KMS-11 (cell line): ENCODE measurements at regions not wholly inside any gene's neighbourhood (a gene's known extent, or its start where the extent isn't known, plus 50 kb on each side); places are given as distances from the start of the nearest gene placed in this dataset.

Source experiments
- H2AFZ ChIP-seq: fragments of 200-600 bp; sonication (generic); 2 replicates; pipeline ENCODE4 v1.6.1; 2016; ENCODE audit warnings: antibody characterized with exemption, mixed run types, low read depth
- H3K27ac ChIP-seq: fragments of 200-600 bp; sonication (generic); 2 replicates; pipeline ENCODE4 v1.6.1; 2016; ENCODE audit warnings: mild to moderate bottlenecking, mixed run types
- H3K27me3 ChIP-seq: fragments of 200-600 bp; sonication (generic); 2 replicates; pipeline ENCODE4 v1.6.1; 2017; ENCODE audit warnings: mild to moderate bottlenecking, low read depth, mixed run types, moderate library complexity; ENCODE audit not compliant: insufficient read depth
- H3K36me3 ChIP-seq: fragments of 200-600 bp; sonication (generic); 2 replicates; pipeline ENCODE4 v1.6.1; 2017; ENCODE audit warnings: mild to moderate bottlenecking, mixed run types; ENCODE audit not compliant: insufficient read depth
- H3K4me1 ChIP-seq: fragments of 200-600 bp; sonication (generic); 2 replicates; pipeline ENCODE4 v1.6.1; 2016; ENCODE audit warnings: mild to moderate bottlenecking, low read depth, mixed run types; ENCODE audit not compliant: poor library complexity, severe bottlenecking
- H3K4me2 ChIP-seq: fragments of 200-600 bp; sonication (generic); 2 replicates; pipeline ENCODE4 v1.7.0; 2016; ENCODE audit warnings: mild to moderate bottlenecking, mixed run types
- H3K4me3 ChIP-seq: fragments of 200-600 bp; sonication (generic); IDR thresholded peaks from 2 replicates; pipeline ENCODE4 v1.6.1; 2017; ENCODE audit warnings: low read depth, low read length, mixed read lengths; ENCODE audit not compliant: insufficient read depth
- H3K79me2 ChIP-seq: fragments of 200-600 bp; sonication (generic); 2 replicates; pipeline ENCODE4 v1.6.1; 2016; ENCODE audit warnings: low read depth, mixed run types; ENCODE audit not compliant: insufficient read depth
- H3K9ac ChIP-seq: fragments of 200-600 bp; sonication (generic); 2 replicates; pipeline ENCODE4 v1.6.1; 2016; ENCODE audit warnings: mild to moderate bottlenecking, mixed run types
- H4K20me1 ChIP-seq: fragments of 200-600 bp; sonication (generic); 2 replicates; pipeline ENCODE4 v1.6.1; 2016; ENCODE audit warnings: mild to moderate bottlenecking, mixed run types; ENCODE audit not compliant: insufficient read depth
- TF ChIP-seq, protein P1 (sequence below): fragments of 200-600 bp; sonication (generic); conservative IDR thresholded peaks from 2 replicates; pipeline ENCODE4 v1.6.1; 2017; ENCODE audit warnings: low read depth, mild to moderate bottlenecking, antibody characterized with exemption, low read length, moderate library complexity, mixed read lengths

DNA sequence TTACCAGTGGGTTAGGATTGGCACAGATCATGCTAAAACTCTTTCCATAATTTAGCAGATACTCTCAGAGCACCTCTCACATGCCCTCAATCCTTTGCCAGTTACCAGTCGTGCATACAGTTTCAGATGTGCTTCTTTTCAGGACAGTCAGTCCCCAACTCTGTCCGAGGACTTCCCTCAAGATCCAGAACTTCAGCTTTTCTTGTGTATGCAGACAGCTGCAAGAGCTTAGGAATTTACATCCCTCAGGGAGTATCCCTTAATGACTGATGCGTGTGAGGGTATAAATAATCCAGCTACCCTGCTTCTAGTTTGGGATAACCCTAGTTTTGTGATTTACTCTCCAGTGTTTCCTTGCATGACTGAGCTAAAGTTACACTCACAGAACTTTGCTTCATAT, 393.0 kb upstream of the PLXNA2 start:
- Histone ChIP-seq H3K4me2 (no peak overlapping the region), H3K4me3 (no peak overlapping the region), H3K9ac (no peak overlapping the region), H3K4me1 (peaks cover 16% of the 10 kb centered on the region), H3K79me2 (no peaks in the 10 kb centered on the region), H3K36me3 (no peaks in the 10 kb centered on the region), H2AFZ (no peak overlapping the region), H3K27ac (no peak overlapping the region), H4K20me1 (no peaks in the 10 kb centered on the region), H3K27me3 (no peaks in the 10 kb centered on the region)
- TF ChIP-seq, protein P1, sequence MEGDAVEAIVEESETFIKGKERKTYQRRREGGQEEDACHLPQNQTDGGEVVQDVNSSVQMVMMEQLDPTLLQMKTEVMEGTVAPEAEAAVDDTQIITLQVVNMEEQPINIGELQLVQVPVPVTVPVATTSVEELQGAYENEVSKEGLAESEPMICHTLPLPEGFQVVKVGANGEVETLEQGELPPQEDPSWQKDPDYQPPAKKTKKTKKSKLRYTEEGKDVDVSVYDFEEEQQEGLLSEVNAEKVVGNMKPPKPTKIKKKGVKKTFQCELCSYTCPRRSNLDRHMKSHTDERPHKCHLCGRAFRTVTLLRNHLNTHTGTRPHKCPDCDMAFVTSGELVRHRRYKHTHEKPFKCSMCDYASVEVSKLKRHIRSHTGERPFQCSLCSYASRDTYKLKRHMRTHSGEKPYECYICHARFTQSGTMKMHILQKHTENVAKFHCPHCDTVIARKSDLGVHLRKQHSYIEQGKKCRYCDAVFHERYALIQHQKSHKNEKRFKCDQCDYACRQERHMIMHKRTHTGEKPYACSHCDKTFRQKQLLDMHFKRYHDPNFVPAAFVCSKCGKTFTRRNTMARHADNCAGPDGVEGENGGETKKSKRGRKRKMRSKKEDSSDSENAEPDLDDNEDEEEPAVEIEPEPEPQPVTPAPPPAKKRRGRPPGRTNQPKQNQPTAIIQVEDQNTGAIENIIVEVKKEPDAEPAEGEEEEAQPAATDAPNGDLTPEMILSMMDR = no peak

DNA sequence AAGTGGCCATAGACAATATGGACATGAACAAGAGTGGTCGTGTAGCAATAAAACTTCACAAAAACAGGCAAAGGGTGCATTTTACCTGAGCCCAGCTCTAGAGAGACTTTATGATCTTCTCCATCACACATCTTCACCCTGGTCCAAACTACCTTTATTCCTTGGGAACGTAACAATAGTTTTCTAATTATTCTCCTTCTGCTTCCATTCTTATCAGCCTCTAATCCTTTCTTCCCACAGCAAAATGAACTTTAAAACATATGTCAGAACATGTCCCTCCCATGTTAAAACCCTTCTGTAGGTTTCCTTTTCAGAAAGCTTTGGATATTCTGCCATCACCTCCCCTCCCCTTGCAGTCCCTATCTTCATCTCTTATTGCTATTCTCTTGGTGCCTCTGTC, 395.2 kb upstream of the PLXNA2 start:
- TF ChIP-seq, protein P1 = no peak
- no peak overlapping the region for H3K27ac ChIP-seq
- no peaks in the 10 kb centered on the region for H4K20me1 ChIP-seq

DNA sequence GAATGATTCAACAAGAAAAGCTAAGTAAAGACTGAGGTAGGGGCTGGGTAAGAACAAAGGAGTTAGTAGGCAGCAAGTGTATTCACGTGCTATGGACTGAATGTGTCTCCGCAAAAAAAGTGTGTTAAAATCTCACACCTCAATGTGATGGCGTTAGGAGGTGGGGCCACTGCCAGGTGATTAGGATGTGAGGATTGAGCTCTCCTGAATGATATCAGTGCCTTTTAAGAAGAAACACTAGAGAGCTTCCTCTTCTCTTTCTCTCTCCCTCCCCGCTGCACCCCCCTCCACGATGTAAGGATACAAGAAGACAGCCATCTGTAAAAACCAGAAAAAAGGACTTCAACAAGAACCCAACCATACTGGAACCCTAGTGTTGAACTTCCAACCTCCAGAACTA, 396.1 kb upstream of the PLXNA2 start:
- TF ChIP-seq, protein P1 = no peak
- no peaks in the 10 kb centered on the region for H3K27me3 ChIP-seq
- H3K27ac ChIP-seq = no peak overlapping the region
- H4K20me1 ChIP-seq = no peaks in the 10 kb centered on the region
- no peaks in the 10 kb centered on the region for H3K36me3 ChIP-seq
- peaks cover 26% of the 10 kb centered on the region for H3K4me1 ChIP-seq
- no peak overlapping the region for H2AFZ ChIP-seq
- H3K4me2 ChIP-seq = no peak overlapping the region
- no peak overlapping the region for H3K9ac ChIP-seq
- H3K4me3 ChIP-seq = no peak overlapping the region
- H3K79me2 ChIP-seq = no peaks in the 10 kb centered on the region

More for the DNA sequence above, 395.2 kb upstream of the PLXNA2 start:
- Histone ChIP-seq H3K27me3 (no peaks in the 10 kb centered on the region), H3K36me3 (no peaks in the 10 kb centered on the region), H3K79me2 (no peaks in the 10 kb centered on the region), H3K4me2 (no peak overlapping the region), H3K9ac (no peak overlapping the region), H3K4me1 (peaks cover 26% of the 10 kb centered on the region), H3K4me3 (peak overlapping the region; percentile 25), H2AFZ (no peak overlapping the region)

DNA sequence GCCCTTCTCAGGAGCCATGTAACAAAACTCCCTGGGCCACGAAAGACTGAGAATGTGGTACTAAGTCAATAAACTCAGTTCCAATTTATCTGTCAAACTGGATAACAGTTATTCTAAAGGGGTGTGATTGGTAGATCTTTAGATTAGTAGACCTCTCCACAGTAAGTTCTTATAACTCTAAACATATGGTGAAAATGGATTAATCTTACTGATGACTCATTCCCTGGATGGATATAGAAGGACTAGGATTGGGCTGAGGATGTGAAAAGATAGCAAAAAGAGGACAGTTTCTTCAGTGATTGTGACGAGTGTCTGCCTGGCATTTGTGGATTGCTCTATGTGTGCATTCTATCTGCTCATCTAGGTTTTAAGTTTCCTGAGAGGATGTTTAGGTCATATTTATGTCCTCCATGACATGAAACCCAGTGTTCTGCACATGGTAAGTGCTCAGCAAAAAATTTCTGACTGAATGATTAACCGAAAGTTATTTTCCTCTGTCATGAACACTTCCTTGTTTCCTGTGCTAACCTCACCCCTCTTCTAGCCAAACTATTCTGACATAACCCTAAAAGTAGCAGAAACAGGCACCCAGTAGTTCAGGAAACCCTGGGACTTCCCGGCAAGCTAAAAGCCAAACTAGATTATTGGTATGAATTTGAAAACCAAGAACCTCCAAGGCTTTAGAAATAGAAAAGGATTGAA, 397.5 kb upstream of the PLXNA2 start:
- Histone ChIP-seq H2AFZ (peak overlapping the region; percentile 23; the same call in 1 of the 2 replicates), H3K27me3 (no peaks in the 10 kb centered on the region), H3K4me2 (peak overlapping the region; percentile 41), H3K27ac (peak overlapping the region; percentile 32), H3K79me2 (no peaks in the 10 kb centered on the region), H3K9ac (no peak overlapping the region), H3K4me3 (no peak overlapping the region), H3K4me1 (peaks cover 26% of the 10 kb centered on the region), H4K20me1 (no peaks in the 10 kb centered on the region), H3K36me3 (no peaks in the 10 kb centered on the region)
- TF ChIP-seq, protein P1 = no peak
